GM12892 (cell line): ENCODE measurements at regions not wholly inside any gene's neighbourhood (a gene's known extent, or its start where the extent isn't known, plus 50 kb on each side); places are given as distances from the start of the nearest gene placed in this dataset.
"Not testable (repeated sequence)": the region's sequence is repeated elsewhere in the genome, so short reads cannot be mapped to it uniquely, and the experiment has no call there.

ENCODE experiments used
- DNase-seq: peaks from one replicate; pipeline ENCODE4 v3.0.0; 2011; ENCODE audit not compliant: insufficient read length
- FAIRE-seq: peaks from 2 replicates; lab custom pipeline; 2011; peaks lifted over from hg19 to GRCh38; lab: Jason Lieb, UNC
- POLR2A ChIP-seq: IDR thresholded peaks from 2 replicates; pipeline ENCODE4 v1.6.1; 2011; ENCODE audit warnings: low read depth, low read length, control low read depth
- POLR2AphosphoS5 ChIP-seq: IDR thresholded peaks from 2 replicates; pipeline ENCODE4 v1.6.1; 2011; ENCODE audit warnings: low read depth, low read length, control low read depth
- TAF1 ChIP-seq: IDR thresholded peaks from 2 replicates; pipeline ENCODE4 v1.6.1; 2011; ENCODE audit warnings: low read depth, mild to moderate bottlenecking, control low read depth, low read length, borderline replicate concordance

DNA sequence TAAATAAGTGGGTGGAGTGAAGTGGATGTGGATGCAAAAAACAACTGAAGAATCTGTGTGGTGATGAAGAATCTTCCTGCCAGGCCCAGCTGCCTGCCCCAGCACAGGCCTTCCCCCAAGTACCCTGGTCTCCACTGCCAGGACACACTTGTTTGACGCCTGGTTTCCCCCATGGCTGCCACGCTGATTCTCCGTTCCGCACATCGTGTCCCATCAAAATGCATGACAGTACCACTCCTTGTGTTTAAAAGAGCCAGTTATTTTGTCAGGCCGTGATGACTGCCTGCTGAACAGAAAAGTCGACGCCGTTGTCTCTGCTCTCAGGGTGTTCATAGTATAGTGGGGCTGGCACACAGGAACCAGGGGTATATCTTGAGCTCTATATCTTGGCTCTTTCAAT is 50.3 kb upstream of the KYNU start:
- no peak for TF ChIP-seq POLR2AphosphoS5
- TF ChIP-seq POLR2A = no peak
- no peak for TF ChIP-seq TAF1
- no peak for DNase-seq
- no peak for FAIRE-seq

DNA sequence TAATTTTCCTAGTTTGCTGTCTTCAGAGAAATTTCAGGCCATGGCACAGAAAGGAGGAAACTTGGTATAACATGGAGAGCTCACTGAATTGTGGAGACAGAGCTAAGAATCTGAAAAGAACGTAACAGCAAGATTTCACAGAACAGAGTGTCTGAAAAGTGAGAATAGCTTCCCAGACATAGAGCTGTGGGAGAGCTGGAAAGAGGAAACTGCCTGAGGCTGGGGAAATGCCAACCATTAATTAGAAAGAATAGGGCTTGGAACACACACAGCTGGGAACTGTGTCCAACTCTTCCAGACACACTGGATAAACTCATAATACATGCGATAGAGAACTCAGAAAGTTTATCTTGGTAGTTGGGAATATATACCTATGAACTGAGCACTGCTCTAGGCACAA is 51.6 kb upstream of the KYNU start:
- TF ChIP-seq POLR2AphosphoS5 = no peak
- no peak for TF ChIP-seq POLR2A
- TF ChIP-seq TAF1 = no peak
- DNase-seq (no peak), FAIRE-seq (no peak)

DNA sequence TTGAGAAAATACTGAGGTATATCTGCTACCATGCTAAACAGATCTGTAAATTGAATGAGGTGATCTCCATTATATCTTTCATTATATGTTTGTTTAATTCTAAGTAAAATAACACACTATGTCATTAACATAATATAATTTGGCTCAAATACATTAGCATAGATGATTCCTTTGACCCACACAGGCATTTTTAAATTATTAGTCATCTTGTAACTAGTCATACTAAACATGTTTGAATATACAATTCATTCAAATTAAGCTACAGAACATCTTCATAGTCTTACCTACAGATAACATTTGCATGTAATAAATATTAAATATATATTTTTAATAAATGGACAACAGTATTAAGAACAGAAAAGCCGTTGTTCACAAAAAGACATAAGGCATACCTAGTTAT is 52.7 kb upstream of the KYNU start:
- TF ChIP-seq TAF1 = no peak
- no peak for TF ChIP-seq POLR2A
- no peak for TF ChIP-seq POLR2AphosphoS5
- no peak for FAIRE-seq
- DNase-seq = no peak

GRCh38 chr2:142822190-142822589 is 55.3 kb upstream of the KYNU start:
- FAIRE-seq = no peak

GRCh38 chr2:142819411-142819810 is 58.1 kb upstream of the KYNU start:
- DNase-seq = no peak
- no peak for FAIRE-seq
- no peak for TF ChIP-seq TAF1
- TF ChIP-seq POLR2AphosphoS5 = no peak
- TF ChIP-seq POLR2A = no peak

More at GRCh38 chr2:142822190-142822589, 55.3 kb upstream of the KYNU start:
- TF ChIP-seq POLR2A (no peak), POLR2AphosphoS5 (no peak), TAF1 (no peak)
- DNase-seq = no peak

DNA sequence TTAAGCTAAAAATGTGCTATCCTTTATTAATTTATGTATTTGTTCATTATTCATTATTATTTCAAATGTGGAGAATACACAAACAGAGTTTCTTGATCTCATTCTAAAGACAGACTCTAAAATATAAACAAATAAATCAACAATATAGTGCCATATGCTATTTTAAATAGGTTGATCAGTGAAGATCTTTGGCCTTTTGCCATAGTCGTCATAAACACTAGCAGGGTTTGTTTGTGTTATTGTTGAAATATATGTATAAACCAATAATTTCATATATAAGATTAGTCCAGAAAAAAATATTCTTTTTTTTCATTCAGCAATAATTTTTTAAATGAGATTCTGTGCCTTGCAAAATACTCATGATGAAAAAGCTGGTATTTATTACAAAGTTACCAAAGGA is 62.1 kb upstream of the KYNU start:
- DNase-seq = no peak
- FAIRE-seq = no peak
- TF ChIP-seq POLR2A = no peak
- TF ChIP-seq POLR2AphosphoS5 = no peak
- no peak for TF ChIP-seq TAF1

GRCh38 chr2:142813830-142814829 is 63.3 kb upstream of the KYNU start:
- no peak for DNase-seq
- TF ChIP-seq TAF1 (no peak), POLR2AphosphoS5 (no peak), POLR2A (no peak)
- no peak for FAIRE-seq

GRCh38 chr2:142811644-142812043 is 65.8 kb upstream of the KYNU start:
- not testable (repeated sequence) for DNase-seq, FAIRE-seq

DNA sequence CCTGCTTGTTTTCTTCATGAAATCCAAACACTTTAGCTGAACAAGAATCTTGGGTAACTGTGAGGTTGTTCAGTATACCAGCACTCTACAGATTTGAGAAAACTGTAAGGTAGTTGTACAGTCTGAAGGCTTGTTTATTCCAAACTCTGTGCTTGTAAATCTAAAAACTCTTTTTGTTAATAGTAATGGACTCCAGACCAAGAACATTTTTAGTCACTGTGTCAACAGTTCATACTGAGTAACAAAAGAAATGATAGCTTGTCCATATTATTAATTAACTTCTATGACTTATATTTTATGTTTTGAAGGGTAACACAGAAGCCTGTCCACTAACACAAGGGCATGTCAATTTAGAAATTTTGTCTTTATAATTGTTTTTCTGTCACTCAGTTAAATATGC is 72.2 kb upstream of the KYNU start:
- FAIRE-seq (no peak), DNase-seq (no peak)
- TF ChIP-seq TAF1 (no peak), POLR2A (no peak), POLR2AphosphoS5 (no peak)

- TF ChIP-seq POLR2A = no peak
- no peak for TF ChIP-seq POLR2AphosphoS5
- no peak for TF ChIP-seq TAF1
- DNase-seq (no peak), FAIRE-seq (no peak)
These were observed 74.3 kb upstream of the KYNU start for GRCh38 chr2:142803158-142803557.

GRCh38 chr2:142796588-142796987 is 80.9 kb upstream of the KYNU start:
- no peak for DNase-seq
- TF ChIP-seq POLR2A = no peak
- no peak for TF ChIP-seq POLR2AphosphoS5
- TF ChIP-seq TAF1 = no peak
- FAIRE-seq = no peak

GRCh38 chr2:142796161-142796560 is 81.3 kb upstream of the KYNU start:
- FAIRE-seq (no peak), DNase-seq (no peak)

More at GRCh38 chr2:142796161-142796560, 81.3 kb upstream of the KYNU start:
- TF ChIP-seq POLR2AphosphoS5 (no peak), POLR2A (no peak), TAF1 (no peak)
